ENCODE measurements at regions not wholly inside any gene's neighbourhood (a gene's known extent, or its start where the extent isn't known, plus 50 kb on each side); places are given as distances from the start of the nearest gene placed in this dataset.
A peak's percentile ranks its signal among the peaks of the same experiment; 100 is the strongest.

- DNase-seq: no peak
Observed at GRCh38 chr14:89024691-89025090, 200.2 kb downstream of the TTC8 start.

DNA sequence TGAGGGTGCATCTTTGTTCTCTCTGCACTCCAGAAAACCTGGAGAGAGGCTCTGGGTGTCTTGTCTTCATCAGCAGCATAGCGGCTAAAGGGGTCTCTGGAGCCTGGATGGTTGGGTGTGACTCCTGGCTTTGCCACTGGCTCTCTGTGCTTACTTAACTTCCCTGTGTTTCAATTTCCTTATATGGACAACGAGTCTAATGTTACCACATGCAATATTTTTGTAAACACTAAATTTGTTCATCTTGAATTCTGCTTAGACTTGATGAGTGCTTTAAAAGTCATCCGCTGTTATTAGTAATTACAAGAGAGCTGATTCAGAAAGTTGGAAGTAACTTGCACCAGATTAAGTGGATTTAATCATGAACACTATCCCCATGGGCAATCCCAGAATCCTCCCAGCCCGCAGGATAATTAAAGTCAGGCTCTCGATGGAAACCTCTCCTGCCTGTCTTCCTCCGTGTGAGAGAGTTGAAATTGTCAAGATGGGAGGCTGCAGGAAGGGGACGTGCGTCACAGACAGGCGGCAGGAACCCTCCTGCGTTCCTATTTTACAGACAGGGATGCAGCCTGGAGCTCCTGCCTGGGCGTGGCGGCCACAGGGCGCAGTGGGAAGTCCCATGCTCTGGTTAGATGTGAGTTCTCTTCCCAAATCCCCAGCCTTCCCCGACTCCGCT is 201.2 kb downstream of the TTC8 start:
- DNase-seq: no peak

GRCh38 chr14:89027097-89027740 is 202.8 kb downstream of the TTC8 start:
- peak; percentile 69 for DNase-seq

DNA sequence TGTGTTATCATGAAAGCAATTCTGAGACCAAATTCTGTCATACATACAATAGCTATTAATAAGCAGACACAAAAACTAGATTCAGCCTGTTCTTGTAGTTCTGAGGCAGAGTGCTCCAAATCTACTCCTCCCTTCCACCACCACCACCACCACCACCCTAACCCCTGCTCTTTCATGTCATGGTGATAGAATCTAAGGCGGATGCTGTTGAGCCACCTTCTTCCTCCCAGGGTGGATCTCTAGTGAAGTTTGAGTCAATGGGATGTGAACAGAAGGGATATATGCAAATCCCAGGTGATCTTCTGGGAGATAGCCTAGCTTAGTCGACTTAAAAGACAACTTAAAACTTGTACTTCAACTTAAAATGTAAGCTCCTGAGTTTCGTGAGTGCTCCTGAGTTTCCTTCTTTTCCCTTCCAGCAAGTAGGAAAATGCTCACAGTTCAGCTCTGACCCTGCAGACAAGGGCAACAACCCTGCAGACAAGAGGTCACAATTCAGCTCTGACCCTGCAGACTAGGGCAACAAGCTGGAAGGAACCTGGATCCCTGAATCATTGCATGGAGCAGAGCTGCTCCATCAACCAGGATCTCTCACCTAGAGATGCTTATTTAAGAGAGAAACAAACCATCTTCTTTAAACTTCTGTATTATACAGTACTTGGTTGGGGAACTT is 204.1 kb downstream of the TTC8 start:
- no peak for DNase-seq

- no peak for DNase-seq
Observed at GRCh38 chr14:89029961-89030694, 205.7 kb downstream of the TTC8 start.

DNA sequence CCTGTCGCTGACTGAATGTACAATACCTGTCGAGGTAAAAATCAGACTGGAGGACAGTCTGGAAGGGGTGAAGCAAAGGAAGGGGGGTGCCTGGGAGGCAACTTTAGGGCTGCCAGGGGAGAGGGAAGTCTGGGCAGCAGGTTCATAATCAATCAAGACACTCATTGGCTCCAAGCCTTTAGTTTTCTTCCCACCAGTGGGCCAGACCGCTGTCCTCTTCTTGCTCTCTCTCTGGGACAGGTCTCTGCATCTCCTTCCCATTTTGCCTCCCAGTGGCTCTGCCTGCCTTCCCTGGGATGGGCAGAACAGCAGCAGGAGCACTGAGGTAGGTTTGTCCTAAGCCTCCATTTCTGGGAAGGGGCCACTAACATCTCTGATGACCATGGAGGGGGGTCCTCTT is 206.5 kb downstream of the TTC8 start:
- DNase-seq: no peak

DNA sequence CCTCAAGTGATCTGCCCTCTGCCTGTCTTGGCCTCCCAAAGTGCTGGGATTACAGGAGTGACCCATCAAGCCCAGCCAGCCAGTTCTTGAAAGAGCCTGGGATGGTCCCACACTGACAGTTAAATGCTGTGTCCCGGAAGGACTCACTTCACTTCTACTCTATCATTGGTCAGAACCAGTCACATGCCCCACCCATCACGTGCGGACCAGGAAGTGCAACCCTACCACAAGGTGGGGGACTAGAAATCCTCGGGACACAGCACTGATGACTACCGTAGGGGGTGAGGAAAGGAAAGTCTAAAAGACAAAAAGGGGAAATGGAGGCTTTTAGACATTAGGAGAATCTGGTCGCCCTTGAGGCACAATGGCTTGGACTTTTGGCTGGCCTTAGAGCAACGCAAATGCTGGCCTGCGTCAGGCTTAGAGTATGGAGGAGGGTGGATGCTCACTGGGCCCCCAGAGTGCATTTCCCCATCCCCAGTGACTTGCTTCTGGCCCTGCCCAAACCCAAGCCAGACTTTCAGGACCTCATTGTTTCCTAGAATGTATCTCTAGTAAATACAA is 207.7 kb downstream of the TTC8 start:
- DNase-seq: no peak

DNA sequence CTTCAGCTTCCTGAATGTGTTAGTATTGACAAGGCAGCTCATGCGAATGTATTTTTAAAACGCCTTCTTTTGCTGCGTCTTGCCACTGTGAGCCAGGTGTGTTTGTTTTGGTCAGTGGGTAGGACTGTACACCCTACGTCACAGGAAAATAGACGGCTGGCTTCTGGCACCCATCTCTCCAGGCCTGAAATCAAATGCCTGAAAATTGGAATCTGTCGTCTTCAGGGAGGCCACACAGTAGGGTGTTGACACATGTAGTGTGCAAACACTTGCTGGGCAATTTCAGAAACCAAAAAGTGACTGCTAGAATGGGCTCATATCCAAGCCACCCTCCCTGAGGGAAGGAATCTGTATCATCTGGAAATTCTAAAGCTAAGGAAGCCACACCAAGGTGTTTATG is 209.3 kb downstream of the TTC8 start:
- DNase-seq: peak; percentile 18

- no peak for DNase-seq
Observed at GRCh38 chr14:89036371-89036770, 211.9 kb downstream of the TTC8 start.

GRCh38 chr14:89037065-89037464 is 212.6 kb downstream of the TTC8 start:
- no peak for DNase-seq

- DNase-seq: no peak
Observed at GRCh38 chr14:89040080-89040459, 215.6 kb downstream of the TTC8 start.

GRCh38 chr14:89040460-89041256 is 216.2 kb downstream of the TTC8 start:
- peak; percentile 91 for DNase-seq

- DNase-seq: peak; percentile 77
Observed at GRCh38 chr14:89041257-89041582, 216.8 kb downstream of the TTC8 start.

GRCh38 chr14:89042021-89042420 is 217.6 kb downstream of the TTC8 start:
- no peak for DNase-seq

DNA sequence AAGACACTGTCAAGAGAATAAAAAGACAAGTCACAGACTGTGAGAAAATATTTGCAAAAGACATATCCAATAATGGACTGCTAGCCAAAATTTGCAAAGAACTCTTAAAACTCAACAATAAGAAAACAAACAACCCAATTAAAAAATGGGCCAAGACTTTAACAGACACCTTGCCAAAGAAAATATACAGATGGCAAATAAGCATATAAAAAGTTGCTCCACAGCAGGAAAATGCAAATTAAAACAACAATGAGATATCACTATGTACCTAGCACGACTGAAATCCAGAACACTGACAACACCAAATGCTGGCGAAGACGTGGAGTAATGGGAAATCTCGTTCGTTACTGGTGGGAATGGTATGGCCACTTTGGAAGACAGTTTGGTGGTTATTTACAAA is 228.9 kb downstream of the TTC8 start:
- DNase-seq: no peak

DNA sequence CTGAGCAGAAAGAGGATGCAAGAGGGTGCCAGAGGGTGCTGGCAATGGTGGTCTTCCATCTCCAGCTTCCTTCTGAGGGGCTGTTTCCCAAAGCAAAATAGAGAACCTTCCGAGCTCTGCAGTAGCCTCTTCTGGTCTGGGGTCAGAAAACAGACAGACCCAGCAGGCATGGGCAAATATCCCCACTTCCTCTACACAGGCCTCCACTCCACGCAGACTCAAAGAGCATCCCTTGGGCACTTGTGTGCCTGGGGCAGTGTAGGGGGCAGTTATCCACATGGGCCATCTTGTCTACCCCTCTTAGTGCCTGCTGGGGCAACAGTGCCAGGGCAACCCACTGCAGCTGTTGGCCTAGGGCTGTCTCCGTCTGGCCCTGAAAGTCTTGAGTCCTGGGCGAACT is 231.9 kb downstream of the TTC8 start:
- no peak for DNase-seq

DNA sequence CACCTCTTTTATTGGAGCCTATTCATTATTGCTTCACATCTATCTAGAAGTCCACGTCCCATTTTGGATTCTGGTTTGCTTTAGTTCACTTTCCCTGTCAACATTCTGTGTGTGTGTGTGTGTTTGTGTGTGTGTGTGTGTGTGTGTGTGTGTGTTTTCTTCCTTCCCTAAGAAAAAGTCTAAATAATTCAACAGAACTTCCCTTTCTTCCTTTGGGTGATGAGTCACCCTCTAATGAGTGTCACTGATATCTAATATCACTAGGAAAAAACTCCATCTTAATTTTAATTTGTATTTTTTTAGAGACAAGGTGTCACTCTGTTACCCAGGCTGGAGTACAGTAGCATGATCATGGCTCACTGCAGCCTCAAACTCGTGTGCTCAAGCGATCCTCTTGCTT is 234.2 kb downstream of the TTC8 start:
- DNase-seq: no peak

DNA sequence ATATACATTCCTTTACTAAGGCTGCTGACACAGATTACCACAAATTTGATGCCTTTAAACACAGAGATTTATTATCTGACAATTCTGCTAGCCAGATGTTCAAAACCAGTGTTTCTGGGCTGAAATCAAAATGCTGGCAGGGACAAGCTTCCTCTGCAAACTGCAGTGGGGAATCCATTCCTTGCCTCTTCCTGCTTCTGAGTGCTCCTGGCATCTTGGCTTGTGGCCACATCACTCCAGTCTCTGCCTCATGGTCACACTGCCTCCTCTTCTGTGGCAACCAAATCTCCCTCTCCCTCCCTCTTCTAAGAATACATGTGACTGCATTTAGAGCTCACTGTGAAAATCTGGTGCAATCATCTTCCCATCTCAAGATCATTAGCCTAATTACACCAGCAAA is 235.7 kb downstream of the TTC8 start:
- DNase-seq: no peak

GRCh38 chr14:89061696-89062095 is 237.2 kb downstream of the TTC8 start:
- DNase-seq: no peak

DNA sequence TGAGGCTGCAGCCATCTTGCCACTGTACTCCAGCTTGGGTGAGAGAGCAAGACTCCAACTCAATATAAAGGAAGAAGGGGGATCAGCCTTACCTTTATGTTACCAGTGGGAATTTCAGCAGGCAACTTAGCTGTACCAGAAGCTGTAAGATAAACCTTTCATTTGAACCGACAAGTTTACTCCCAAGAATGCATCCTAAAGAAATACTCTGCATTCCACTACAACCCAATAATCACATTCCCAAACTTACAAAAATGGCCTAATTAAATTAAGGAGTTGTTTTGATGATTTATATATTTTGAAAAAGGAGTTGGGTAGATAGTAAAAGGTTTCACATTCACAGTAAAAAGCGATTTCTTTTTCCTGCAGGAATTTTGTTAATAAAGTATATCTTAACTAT is 241.4 kb downstream of the TTC8 start:
- DNase-seq: no peak

DNA sequence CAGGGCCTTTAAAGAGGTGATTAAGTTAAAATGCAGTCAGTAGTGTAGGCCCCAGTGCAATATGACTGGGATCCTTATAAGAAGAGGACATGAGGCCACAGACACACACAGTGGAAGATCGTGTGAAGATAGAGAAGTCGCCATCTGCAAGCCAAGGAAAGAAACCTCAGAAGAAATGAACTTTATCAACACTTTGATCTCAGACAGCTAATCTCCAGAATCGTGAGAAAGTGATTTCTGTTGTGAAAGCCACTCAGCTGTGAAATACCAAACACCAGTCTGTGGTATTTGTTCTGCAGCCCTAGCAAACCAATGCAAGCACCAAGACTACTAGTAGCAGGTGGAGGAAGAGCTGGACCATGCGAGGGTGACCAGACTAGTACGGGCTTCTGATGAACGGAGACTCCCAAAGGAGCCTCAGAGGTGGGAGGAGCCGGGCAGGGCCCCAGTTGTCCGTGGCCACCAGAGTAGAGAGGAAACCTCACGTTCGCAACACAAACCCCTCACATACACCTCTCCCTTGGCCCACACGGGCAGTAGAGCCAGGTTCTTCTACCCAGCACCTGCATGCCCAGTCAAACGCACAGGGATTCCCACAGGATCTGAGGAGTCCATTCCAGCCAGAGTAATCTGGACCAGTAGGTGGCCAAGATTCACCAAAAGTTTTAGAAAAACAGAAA is 243.0 kb downstream of the TTC8 start:
- DNase-seq: no peak
